Progenitor cell of endocrine pancreas (in vitro differentiated cells): ENCODE measurements at regions not wholly inside any gene's neighbourhood (a gene's known extent, or its start where the extent isn't known, plus 50 kb on each side); places are given as distances from the start of the nearest gene placed in this dataset.

ENCODE experiments used
- DNase-seq: peaks from one replicate; pipeline ENCODE4 v3.0.0; 2021; ENCODE audit warnings: low spot score; ENCODE audit not compliant: unreplicated experiment
- H3K27ac Mint-ChIP-seq: 2 replicates; pipeline ENCODE4 v1.8.0; 2021; ENCODE audit warnings: mild to moderate bottlenecking, moderate library complexity, mixed read lengths
- H3K27me3 Mint-ChIP-seq: 2 replicates; pipeline ENCODE4 v1.8.0; 2021; ENCODE audit warnings: mixed read lengths
- H3K36me3 Mint-ChIP-seq: 2 replicates; pipeline ENCODE4 v1.8.0; 2022; ENCODE audit warnings: mixed read lengths; ENCODE audit not compliant: insufficient read depth
- H3K4me1 Mint-ChIP-seq: 2 replicates; pipeline ENCODE4 v1.8.0; 2021; ENCODE audit warnings: low read depth, mixed read lengths
- H3K4me3 Mint-ChIP-seq: 2 replicates; pipeline ENCODE4 v1.8.0; 2021; ENCODE audit warnings: low read depth, mild to moderate bottlenecking, moderate library complexity, mixed read lengths
- H3K9me3 Mint-ChIP-seq: 2 replicates; pipeline ENCODE4 v1.8.0; 2021; ENCODE audit warnings: low read depth, mixed read lengths
- CTCF ChIP-seq: fragments of 200-600 bp; sonication (generic); IDR thresholded peaks from one replicate; pipeline ENCODE4 v1.5.0; 2021; ENCODE audit warnings: antibody characterized with exemption, mild to moderate bottlenecking; ENCODE audit not compliant: unreplicated experiment

- H3K4me1 Mint-ChIP-seq: no peaks in the 10 kb centered on the region
- no peaks in the 10 kb centered on the region for H3K36me3 Mint-ChIP-seq
- H3K4me3 Mint-ChIP-seq: no peak overlapping the region
- TF ChIP-seq CTCF: no peak
- no peak overlapping the region for H3K27ac Mint-ChIP-seq
- no peak for DNase-seq
- H3K9me3 Mint-ChIP-seq: no peaks in the 10 kb centered on the region
- no peaks in the 10 kb centered on the region for H3K27me3 Mint-ChIP-seq
Measured at GRCh38 chr17:33438578-33438977, 145.5 kb upstream of the ASIC2 start.

- TF ChIP-seq CTCF: no peak
Measured at GRCh38 chr17:33442320-33442719, 149.2 kb upstream of the ASIC2 start.

GRCh38 chr17:33444731-33445130 is 151.6 kb upstream of the ASIC2 start:
- Mint-ChIP-seq H3K27me3 (no peaks in the 10 kb centered on the region), H3K27ac (no peak overlapping the region), H3K4me1 (peaks cover 4% of the 10 kb centered on the region), H3K9me3 (peaks cover 4% of the 10 kb centered on the region), H3K4me3 (no peak overlapping the region), H3K36me3 (no peaks in the 10 kb centered on the region)
- no peak for TF ChIP-seq CTCF
- no peak for DNase-seq

More at GRCh38 chr17:33442320-33442719, 149.2 kb upstream of the ASIC2 start:
- Mint-ChIP-seq H3K27ac (no peak overlapping the region), H3K9me3 (no peaks in the 10 kb centered on the region), H3K36me3 (no peaks in the 10 kb centered on the region), H3K27me3 (no peaks in the 10 kb centered on the region), H3K4me1 (peaks cover 4% of the 10 kb centered on the region), H3K4me3 (no peak overlapping the region)
- DNase-seq: no peak

GRCh38 chr17:33447090-33447489 is 154.0 kb upstream of the ASIC2 start:
- DNase-seq: no peak
- H3K27ac Mint-ChIP-seq: no peak overlapping the region
- TF ChIP-seq CTCF: no peak
- peaks cover 4% of the 10 kb centered on the region for H3K4me1 Mint-ChIP-seq
- no peak overlapping the region for H3K4me3 Mint-ChIP-seq
- peaks cover 4% of the 10 kb centered on the region for H3K9me3 Mint-ChIP-seq
- H3K27me3 Mint-ChIP-seq: peaks cover 5% of the 10 kb centered on the region
- no peaks in the 10 kb centered on the region for H3K36me3 Mint-ChIP-seq

GRCh38 chr17:33451221-33451620 is 158.1 kb upstream of the ASIC2 start:
- Mint-ChIP-seq H3K27ac (no peak overlapping the region), H3K4me3 (no peak overlapping the region), H3K27me3 (peaks cover 5% of the 10 kb centered on the region), H3K36me3 (no peaks in the 10 kb centered on the region), H3K4me1 (peaks cover 5% of the 10 kb centered on the region), H3K9me3 (peaks cover 4% of the 10 kb centered on the region)
- DNase-seq: no peak
- TF ChIP-seq CTCF: no peak

- Mint-ChIP-seq H3K9me3 (no peaks in the 10 kb centered on the region), H3K4me1 (peaks cover 4% of the 10 kb centered on the region), H3K27ac (no peak overlapping the region), H3K36me3 (no peaks in the 10 kb centered on the region), H3K27me3 (peaks cover 22% of the 10 kb centered on the region), H3K4me3 (no peak overlapping the region)
- TF ChIP-seq CTCF: no peak
- DNase-seq: no peak
Measured at GRCh38 chr17:33457477-33457876, 164.4 kb upstream of the ASIC2 start.
